GM23338 (cell line): ENCODE measurements at regions not wholly inside any gene's neighbourhood (a gene's known extent, or its start where the extent isn't known, plus 50 kb on each side); places are given as distances from the start of the nearest gene placed in this dataset.

ENCODE experiments used
- CREB1 ChIP-seq: fragments of 250-450 bp; sonication (Bioruptor Pico); IDR thresholded peaks from 2 replicates; pipeline ENCODE4 v1.5.0; 2020; ENCODE audit warnings: low read depth, mild to moderate bottlenecking, moderate library complexity
- CTCF ChIP-seq, 2 experiments: fragments of 200-600 bp in 1 of 2; sonication (generic) in 1 of 2; conservative IDR thresholded peaks; 2 replicates each; pipeline versions ENCODE4 v1.5.1 to v1.6.1; 2016 to 2017; ENCODE audit warnings: antibody characterized with exemption in 2 of 2, low read depth in 2 of 2, mild to moderate bottlenecking in 2 of 2, moderate library complexity in 1 of 2
- EZH2 ChIP-seq: fragments of 200-600 bp; sonication (generic); IDR thresholded peaks from one replicate; pipeline ENCODE4 v1.8.0; 2017; ENCODE audit warnings: antibody characterized with exemption, mild to moderate bottlenecking, low read depth; ENCODE audit not compliant: unreplicated experiment
- EZH2phosphoT487 ChIP-seq: fragments of 200-600 bp; sonication (generic); IDR thresholded peaks from one replicate; pipeline ENCODE4 v1.8.1; 2018; ENCODE audit warnings: antibody characterized with exemption; ENCODE audit not compliant: unreplicated experiment
- JUNB ChIP-seq: IDR thresholded peaks from one replicate; pipeline ENCODE4 v1.6.1; 2016; ENCODE audit warnings: antibody characterized with exemption; ENCODE audit not compliant: unreplicated experiment
- NANOG ChIP-seq: IDR thresholded peaks from 2 replicates; pipeline ENCODE4 v1.6.1; 2016; ENCODE audit warnings: antibody characterized with exemption, borderline replicate concordance
- POLR2AphosphoS5 ChIP-seq: IDR thresholded peaks from 2 replicates; pipeline ENCODE4 v1.6.1; 2016; ENCODE audit warnings: antibody characterized with exemption, low read depth
- REST ChIP-seq: IDR thresholded peaks from one replicate; pipeline ENCODE4 v1.6.1; 2018; ENCODE audit warnings: antibody characterized with exemption; ENCODE audit not compliant: unreplicated experiment
- STAT1 ChIP-seq: IDR thresholded peaks from one replicate; pipeline ENCODE4 v1.6.1; 2016; ENCODE audit warnings: antibody characterized with exemption; ENCODE audit not compliant: unreplicated experiment
- ZNF114 ChIP-seq: fragments of 250-450 bp; sonication (Bioruptor Pico); IDR thresholded peaks from 2 replicates; pipeline ENCODE4 v1.5.0; 2020; ENCODE audit warnings: mild to moderate bottlenecking, moderate library complexity
- ZNF331 ChIP-seq: fragments of 250-450 bp; sonication (Bioruptor Pico); IDR thresholded peaks from 2 replicates; pipeline ENCODE4 v1.5.0; 2020; ENCODE audit warnings: low read depth, mild to moderate bottlenecking, moderate library complexity

- TF ChIP-seq REST (no peak), JUNB (no peak), POLR2AphosphoS5 (no peak), CREB1 (CRISPR knock-in tag) (no peak), CTCF (conservative IDR thresholded peaks at IDR 0.05; ENCODE audit: low read depth in 2 of 2) (no peak), STAT1 (no peak), EZH2 (no peak), ZNF331 (CRISPR knock-in tag) (no peak), ZNF114 (no peak), EZH2phosphoT487 (no peak), NANOG (no peak)
Measured at GRCh38 chr7:116159711-116160110, 50.6 kb upstream of the TES start (continued).
